GM18909 (cell line): ENCODE measurements at regions not wholly inside any gene's neighbourhood (a gene's known extent, or its start where the extent isn't known, plus 50 kb on each side); places are given as distances from the start of the nearest gene placed in this dataset.

Experiments used
- ATAC-seq: cut with Tn5 transposase; IDR thresholded peaks from one replicate; pipeline ENCODE4 v1.9.1; 2021; ENCODE audit warnings: mild to moderate bottlenecking; ENCODE audit not compliant: unreplicated experiment, poor library complexity

- ATAC-seq: no peak
Measured at GRCh38 chr7:10070899-10071298, 902.8 kb upstream of the PHF14 start.

DNA sequence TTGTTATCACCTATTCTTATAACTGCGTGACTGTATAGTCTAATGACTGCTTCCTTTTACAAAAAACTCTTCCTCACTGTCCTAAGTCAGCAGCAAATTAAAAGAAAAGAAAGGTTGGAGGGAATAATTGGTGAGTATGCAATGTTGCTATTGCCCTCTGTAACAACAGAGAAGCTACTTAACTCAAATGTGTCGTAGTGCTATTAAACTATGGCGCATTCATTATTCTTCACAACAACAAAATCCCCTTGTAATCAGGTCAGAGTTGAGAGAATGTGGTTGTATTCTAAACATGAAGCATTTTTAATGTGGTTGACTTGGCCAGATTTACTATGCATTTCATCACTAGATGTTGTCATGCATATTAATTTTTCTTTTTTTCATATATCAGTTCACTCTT is 897.8 kb upstream of the PHF14 start:
- no peak for ATAC-seq

- no peak for ATAC-seq
Measured at GRCh38 chr7:10076660-10077300, 896.9 kb upstream of the PHF14 start.

- ATAC-seq: no peak
Measured at GRCh38 chr7:10079572-10079971, 894.1 kb upstream of the PHF14 start.

- ATAC-seq: no peak
Measured at GRCh38 chr7:10082896-10083295, 890.8 kb upstream of the PHF14 start.

DNA sequence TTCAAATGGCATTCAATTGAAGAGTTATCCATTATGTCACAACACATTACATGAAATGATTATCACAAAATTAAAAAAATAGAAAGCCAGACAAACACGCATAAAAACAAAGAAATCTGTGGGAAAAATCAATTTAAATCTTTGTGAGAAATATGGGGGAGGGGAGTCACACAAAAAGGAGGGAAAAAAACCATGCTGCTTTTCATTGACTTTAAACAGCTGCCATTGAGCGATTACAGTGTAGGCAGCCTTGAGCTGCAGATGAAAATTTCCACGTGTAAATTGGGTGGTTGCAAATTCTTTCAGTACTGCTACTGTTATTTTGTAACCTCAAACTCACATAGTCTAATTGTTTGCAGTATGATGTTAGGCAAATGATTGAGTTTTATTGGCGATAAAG is 889.9 kb upstream of the PHF14 start:
- no peak for ATAC-seq

- ATAC-seq: no peak
Measured at GRCh38 chr7:10085231-10085630, 888.4 kb upstream of the PHF14 start.

DNA sequence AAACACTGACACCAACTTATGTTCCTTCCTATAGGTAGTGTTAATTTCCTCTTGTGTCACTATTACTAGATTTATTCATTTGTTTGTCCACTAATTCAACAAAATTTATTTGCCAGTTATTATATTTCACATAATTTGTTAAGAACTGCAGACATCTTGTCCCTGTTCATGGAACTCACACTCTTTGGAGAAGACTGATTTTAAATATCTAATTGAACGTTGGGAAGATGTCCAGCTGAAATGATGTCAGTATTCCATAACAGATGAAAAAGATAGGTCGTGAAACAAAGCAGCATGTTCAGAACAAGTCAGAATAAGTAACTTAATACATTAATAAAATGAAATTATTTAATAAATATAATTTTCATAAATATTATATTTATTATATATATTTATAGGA is 873.1 kb upstream of the PHF14 start:
- ATAC-seq: no peak

DNA sequence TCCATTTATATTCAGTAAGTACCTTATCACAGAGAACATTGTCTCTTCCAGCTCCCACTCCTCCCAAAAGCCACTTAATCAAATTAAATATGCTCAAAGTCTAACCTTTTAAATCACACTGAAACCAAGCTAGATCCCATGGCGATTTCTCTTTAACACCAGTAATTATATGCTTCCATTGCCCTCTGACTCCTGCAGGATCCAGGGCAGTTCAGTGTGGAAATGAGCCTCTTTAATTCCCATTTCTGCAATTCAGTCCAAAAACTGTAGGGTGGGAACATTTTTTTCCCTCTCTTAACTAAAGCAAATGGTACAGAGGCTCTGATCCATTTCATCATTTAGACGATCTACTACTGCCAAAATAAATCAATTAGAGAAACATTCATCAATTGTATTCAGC is 872.3 kb upstream of the PHF14 start:
- no peak for ATAC-seq

DNA sequence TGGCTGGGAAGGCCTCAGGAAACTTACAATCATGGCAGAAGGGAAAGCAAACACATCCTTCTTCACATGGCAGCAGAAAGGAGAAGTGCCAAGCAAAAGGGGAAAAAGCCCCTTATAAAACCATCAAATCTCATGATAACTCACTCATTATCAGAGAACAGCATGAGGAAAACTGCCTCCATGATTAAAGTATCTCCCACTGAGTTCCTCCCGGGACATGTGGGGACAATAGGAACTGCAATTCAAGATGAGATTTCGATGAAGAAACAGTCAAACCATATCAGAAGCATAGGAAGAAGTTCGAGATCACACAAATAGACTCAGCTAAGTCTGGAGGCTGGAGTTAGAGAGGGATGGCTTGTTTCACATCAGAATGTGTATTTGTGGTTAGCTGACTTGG is 869.4 kb upstream of the PHF14 start:
- ATAC-seq: no peak

DNA sequence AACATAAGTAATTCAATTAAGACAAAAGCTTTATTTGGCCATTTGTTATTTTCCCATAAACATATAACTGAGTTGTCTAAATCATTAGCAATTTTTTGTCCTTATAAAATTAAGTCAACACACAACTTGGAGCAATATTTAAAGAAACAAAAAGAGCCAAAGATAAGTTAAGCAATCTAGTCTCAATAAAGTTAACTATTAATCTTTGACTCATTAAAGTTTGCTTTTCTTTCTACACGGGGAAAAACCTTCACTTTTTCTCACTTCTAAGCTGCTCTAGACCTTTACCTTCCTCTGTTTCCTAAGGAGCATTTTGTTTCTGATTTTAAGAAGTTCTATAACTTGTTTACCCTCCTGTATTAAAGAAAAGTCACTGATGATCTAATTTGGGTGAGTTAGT is 867.1 kb upstream of the PHF14 start:
- ATAC-seq: no peak

DNA sequence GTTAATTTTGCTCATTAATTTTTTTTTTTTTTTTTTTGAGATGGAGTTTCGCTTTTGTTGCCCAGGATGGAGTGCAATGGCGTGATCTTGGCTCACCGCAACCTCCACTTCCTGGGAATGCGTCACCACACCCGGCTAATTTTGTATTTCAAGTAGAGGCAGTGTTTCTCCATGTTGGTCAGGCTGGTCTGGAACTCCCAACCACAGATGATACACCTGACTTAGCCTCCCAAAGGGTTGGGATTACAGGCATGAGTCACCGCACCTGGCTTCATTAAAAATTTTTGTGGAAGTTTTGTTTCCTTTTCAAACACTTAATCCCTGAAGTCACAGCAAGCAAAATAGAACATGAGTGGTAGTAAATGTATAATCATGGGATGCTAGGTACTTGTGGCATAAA is 857.2 kb upstream of the PHF14 start:
- ATAC-seq: no peak

DNA sequence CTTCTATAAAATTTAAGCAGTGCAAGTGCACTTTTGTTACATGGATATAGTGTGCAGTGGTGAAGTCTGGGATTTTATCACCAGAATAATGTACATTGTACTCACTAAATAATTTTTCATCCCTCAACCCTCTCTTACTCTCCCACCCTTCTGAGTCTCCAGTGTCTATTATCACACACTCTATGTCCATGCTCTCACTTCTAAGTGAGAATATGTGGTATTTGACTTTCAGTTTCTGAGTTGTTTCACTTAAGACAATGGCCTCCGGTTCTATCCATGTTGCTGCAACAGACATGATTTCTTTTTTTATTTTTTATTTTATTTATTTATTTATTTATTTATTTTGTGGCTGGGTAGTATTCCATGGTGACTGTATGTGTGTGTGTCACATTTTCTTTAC is 855.9 kb upstream of the PHF14 start:
- no peak for ATAC-seq

DNA sequence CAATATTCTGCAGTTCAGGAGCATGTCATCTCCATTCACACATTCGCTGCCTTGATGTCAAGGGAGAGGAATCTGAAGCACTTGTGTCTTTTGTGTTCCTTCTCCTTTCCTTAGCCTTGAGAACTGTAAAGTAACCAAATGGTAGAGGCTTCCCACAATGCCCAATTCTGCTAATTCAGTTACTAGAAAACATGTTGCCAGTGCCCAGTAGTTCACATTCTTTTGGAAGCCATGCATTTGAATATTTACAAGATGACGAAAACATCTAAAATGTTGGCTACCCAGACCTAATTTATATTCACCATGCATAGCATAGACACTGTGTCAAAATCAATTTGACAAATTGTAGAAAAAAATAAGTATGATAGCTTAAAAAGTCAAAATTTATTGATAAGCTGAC is 852.7 kb upstream of the PHF14 start:
- no peak for ATAC-seq

DNA sequence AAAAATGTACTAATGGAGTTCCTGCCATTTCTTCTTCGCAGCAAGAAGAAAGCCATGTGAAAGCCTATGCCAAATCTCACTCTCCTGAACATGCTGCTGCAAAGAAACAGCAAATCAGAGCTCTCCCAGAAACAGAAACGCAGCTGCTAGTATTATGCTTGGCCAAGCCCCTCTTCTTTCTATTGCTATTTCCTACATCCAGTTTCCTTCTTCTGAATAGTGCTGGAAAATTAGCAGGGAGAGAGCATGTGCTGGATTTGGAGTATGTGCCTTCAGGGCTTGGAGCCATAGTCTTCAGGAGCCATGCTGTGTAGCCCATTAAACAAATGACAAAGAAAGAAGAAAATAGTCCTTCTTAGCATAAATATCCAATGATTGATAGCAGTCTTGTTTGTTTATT is 852.0 kb upstream of the PHF14 start:
- no peak for ATAC-seq

DNA sequence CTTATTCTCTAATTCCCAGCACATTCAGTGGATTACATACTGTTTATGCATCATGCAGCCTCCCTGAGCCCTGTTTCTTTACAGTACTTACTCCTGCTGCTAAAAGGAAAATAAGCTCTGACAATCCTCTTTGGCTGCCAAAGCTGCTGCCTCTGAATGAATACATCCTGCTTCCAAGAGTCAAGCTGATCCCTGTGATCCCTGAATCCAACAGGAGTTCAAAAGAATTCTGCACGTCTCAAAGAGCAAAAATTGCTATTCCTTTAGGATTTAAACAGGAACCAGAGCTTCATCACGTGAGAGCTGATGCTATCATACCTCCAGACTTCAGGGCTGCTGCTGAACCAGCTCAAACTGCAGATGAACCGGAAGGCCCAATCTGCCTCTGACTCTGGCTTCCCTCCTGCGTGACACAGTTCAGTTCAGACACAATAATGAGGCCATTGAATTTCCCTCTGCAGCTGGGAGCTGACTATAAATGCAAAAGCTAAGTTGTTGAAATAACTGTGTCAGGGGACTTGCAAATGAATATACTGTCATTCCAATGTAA is 851.0 kb upstream of the PHF14 start:
- ATAC-seq: no peak

DNA sequence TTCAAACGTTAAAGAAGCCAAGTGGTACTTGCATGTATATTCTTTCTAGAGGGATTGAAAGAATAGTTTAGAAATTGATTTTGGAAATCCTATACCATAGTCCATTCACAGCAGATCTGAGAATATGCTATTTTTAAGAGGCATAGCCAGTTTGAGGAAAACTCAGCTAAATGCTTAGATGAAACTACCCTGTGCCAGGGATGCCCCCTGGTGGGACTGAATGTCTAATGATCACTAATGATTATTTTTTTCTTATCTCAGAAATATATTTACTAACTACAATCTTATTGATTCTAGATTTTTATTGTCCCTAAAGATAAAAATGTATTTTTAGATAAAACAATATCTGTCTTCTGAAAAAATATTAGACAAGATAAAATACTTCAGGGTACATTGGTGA is 844.9 kb upstream of the PHF14 start:
- no peak for ATAC-seq

DNA sequence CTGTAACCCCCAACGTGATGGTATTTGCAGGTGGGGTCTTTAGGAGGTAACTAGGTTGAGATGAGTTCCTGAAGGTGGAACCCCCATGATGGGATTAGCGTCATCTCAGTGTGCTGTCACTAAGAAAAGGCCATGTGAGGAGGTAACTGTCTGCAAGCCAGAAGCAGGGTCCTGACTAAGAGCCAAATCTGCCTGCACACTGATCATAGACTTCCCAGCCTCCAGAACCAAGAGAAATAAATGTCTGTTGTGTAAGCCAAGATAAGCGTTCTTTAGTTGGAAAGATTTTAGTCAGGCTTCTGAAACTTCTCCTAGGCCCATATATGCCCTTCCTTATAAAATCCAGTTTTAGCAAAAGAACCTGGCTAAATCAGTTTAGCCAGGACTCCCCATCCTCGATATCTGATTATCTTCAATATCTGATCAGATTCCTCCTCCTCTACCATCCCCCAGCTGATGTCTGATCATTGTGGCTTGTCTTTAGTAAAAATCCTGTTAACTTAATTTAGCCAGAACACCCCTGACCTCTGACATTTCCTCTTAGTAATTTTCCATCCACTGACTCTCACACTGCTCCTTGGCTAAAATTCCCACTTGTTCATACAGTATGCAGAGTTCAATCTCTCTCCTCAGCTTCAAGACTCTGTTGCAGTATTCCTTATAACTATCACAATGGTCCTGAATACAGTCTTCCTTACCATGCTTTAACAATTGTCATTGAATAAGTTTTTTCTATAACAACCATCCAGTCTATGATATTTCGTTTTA is 835.4 kb upstream of the PHF14 start:
- no peak for ATAC-seq

- no peak for ATAC-seq
Measured at GRCh38 chr7:10146271-10146670, 827.4 kb upstream of the PHF14 start.

DNA sequence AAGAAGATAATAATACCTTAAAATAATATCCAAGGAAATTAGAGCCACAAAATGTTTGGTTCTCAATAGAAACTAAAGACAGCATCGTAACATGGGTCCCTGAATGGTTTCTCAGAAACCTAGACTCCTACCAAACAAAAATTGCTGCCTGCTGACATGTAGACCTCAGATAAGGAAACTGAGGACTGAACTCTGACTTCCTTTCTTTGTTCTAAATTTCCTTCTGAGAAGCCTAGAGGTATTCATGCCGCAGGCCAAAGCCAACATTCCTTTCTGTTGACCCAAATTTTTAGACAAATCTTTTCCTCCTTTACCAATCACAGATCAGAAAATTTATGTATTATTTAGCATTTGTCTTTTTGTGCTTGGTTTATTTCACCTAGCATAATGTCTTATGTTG is 816.7 kb upstream of the PHF14 start:
- ATAC-seq: no peak

- no peak for ATAC-seq
Measured at GRCh38 chr7:10181996-10182395, 791.7 kb upstream of the PHF14 start.

GRCh38 chr7:10192074-10192473 is 781.6 kb upstream of the PHF14 start:
- ATAC-seq: no peak
